HepG2 (cell line): ENCODE measurements at regions not wholly inside any gene's neighbourhood (a gene's known extent, or its start where the extent isn't known, plus 50 kb on each side); places are given as distances from the start of the nearest gene placed in this dataset.

ENCODE experiments used
- ATAC-seq: fragments of 200-7000 bp; cut with Tn5 transposase; 3 replicates; pipeline ENCODE4 v1.9.1; 2020; ENCODE audit warnings: mild to moderate bottlenecking, moderate library complexity
- BruUV-seq: library from RNA; stranded (reverse); fragments of 400-500 nt; replicated peaks from 2 replicates; lab custom pipeline; 2021; lab: Mats Ljungman, UMichigan
- CTCF ChIA-PET: fragments of 300-600 bp; formaldehyde crosslinking; extraction: SDS; loops from one replicate; lab custom pipeline; 2021; ENCODE audit warnings: low total read pairs, inconsistent platforms, low intra/inter-chr PET ratio; lab: Yijun Ruan, JAX
- POLR2A ChIA-PET: fragments of 350-600 bp; sonication (Branson Sonifier 250); formaldehyde crosslinking; loops from one replicate; lab custom pipeline; 2020; ENCODE audit warnings: antibody characterized with exemption, inconsistent platforms; lab: Yijun Ruan, JAX
- DNase-seq: peaks from one replicate; pipeline ENCODE4 v3.0.0-alpha.2; 2015; ENCODE audit warnings: low spot score
- FAIRE-seq: peaks from 3 replicates; lab custom pipeline; 2011; peaks lifted over from hg19 to GRCh38; lab: Jason Lieb, UNC
- H2AFZ ChIP-seq: one replicate; pipeline ENCODE4 v1.6.1; 2011; ENCODE audit warnings: low read length, inconsistent platforms
- H3K27ac ChIP-seq: fragments of 300-600 bp; 3 replicates; pipeline ENCODE4 v1.8.0; 2011; ENCODE audit warnings: mixed run types, mild to moderate bottlenecking, mixed read lengths, low read length, inconsistent platforms; ENCODE audit not compliant: insufficient read depth; ENCODE audit errors: extremely low read length
- H3K27me3 ChIP-seq, 2 experiments: fragments of 200-600 bp in 1 of 2; 2 replicates in 1 of 2; 3 replicates in 1 of 2; pipeline versions ENCODE4 v1.6.0 to v1.8.0; 2011; ENCODE audit warnings: low read length in 2 of 2, mild to moderate bottlenecking in 2 of 2, moderate library complexity in 2 of 2, inconsistent platforms in 1 of 2; ENCODE audit not compliant: insufficient read depth in 2 of 2, control insufficient read depth in 1 of 2
- H3K36me3 ChIP-seq, 2 experiments: fragments of 200-600 bp in 1 of 2; replicated peaks in 1 of 2; 2 replicates in 1 of 2; 3 replicates in 1 of 2; pipeline versions ENCODE4 v1.5.1 to v1.8.0; 2011; ENCODE audit warnings: low read length in 2 of 2, inconsistent platforms in 1 of 2; ENCODE audit not compliant: insufficient read depth in 2 of 2, control insufficient read depth in 1 of 2
- H3K4me1 ChIP-seq: 2 replicates; pipeline ENCODE4 v1.5.1; 2012; ENCODE audit warnings: low read length, inconsistent platforms; ENCODE audit not compliant: insufficient read depth
- H3K4me2 ChIP-seq: 2 replicates; pipeline ENCODE4 v1.6.0; 2011; ENCODE audit warnings: low read depth, low read length, inconsistent platforms
- H3K4me3 ChIP-seq, 3 experiments: fragments of 200-600 bp in 1 of 3; sonication (generic), shearing (Covaris generic) in 1 of 3; replicated peaks in 1 of 3; 2 replicates each; pipeline ENCODE4 v1.5.1; 2011 to 2016; ENCODE audit warnings: low read length in 3 of 3, inconsistent platforms in 2 of 3, low read depth in 2 of 3, mild to moderate bottlenecking in 2 of 3, control low read depth in 1 of 3, mixed read lengths in 1 of 3; ENCODE audit not compliant: insufficient read depth in 1 of 3
- H3K79me2 ChIP-seq: one replicate; pipeline ENCODE4 v1.6.1; 2011; ENCODE audit warnings: low read length, inconsistent platforms; ENCODE audit not compliant: insufficient read depth
- H3K9ac ChIP-seq: 2 replicates; pipeline ENCODE4 v1.6.0; 2011; ENCODE audit warnings: mild to moderate bottlenecking, low read depth, low read length, inconsistent platforms; ENCODE audit not compliant: insufficient read depth
- H3K9me3 ChIP-seq: 2 replicates; pipeline ENCODE4 v1.5.1; 2012; ENCODE audit warnings: mild to moderate bottlenecking, low read length
- H4K20me1 ChIP-seq: 2 replicates; pipeline ENCODE4 v1.6.0; 2011; ENCODE audit warnings: inconsistent platforms, mild to moderate bottlenecking, low read length, moderate library complexity; ENCODE audit not compliant: insufficient read depth
- DR1 ChIP-seq: sonication (generic); formaldehyde crosslinking; IDR thresholded peaks from 2 replicates; pipeline ENCODE4 v1.8.0; 2021; ENCODE audit warnings: mild to moderate bottlenecking, missing genetic modification reagents, inconsistent platforms
- MZF1 ChIP-seq: sonication (generic); formaldehyde crosslinking; IDR thresholded peaks from 2 replicates; pipeline ENCODE4 v1.8.1; 2023; ENCODE audit warnings: mild to moderate bottlenecking, missing genetic modification reagents, borderline replicate concordance
- SMC3 ChIP-seq: IDR thresholded peaks from 2 replicates; pipeline ENCODE4 v1.6.1; 2011; ENCODE audit warnings: low read length, improper control_type of control experiment
- SOX6 ChIP-seq, 2 experiments: fragments of 450-650 bp in 1 of 2; sonication (generic) in 1 of 2; formaldehyde crosslinking in 1 of 2; IDR thresholded peaks; 2 replicates each; pipeline versions ENCODE4 v1.4.0 to v1.6.1; 2017 to 2020; ENCODE audit warnings: antibody characterized with exemption in 1 of 2, mild to moderate bottlenecking in 1 of 2, missing genetic modification reagents in 1 of 2
- STAG1 ChIP-seq: sonication (generic); formaldehyde crosslinking; IDR thresholded peaks from 2 replicates; pipeline ENCODE4 v1.4.0; 2020; ENCODE audit warnings: missing genetic modification reagents
- WGBS: methylation state at CpG from one replicate; pipeline ENCODE4 v1.1.6; 2017; ENCODE audit warnings: low lambda C conversion rate; 5-methylcytosine and 5-hydroxymethylcytosine counted together
- in situ Hi-C: cut with HindIII; loops from 2 replicates; pipeline ENCODE4 v1.10.0; 2017; ENCODE audit warnings: low pct_unique_long_range_greater_than_20kb; ENCODE audit not compliant: extremely low pct_ligation_motif_present
- intact Hi-C: fragments of 100-400 bp; cut with micrococcal nuclease; formaldehyde crosslinking; loops from one replicate; pipeline ENCODE4 v1.10.0; 2022; ENCODE audit not compliant: unreplicated experiment
- TF ChIP-seq, protein P1 (sequence below): sonication (generic); formaldehyde crosslinking; IDR thresholded peaks from 2 replicates; pipeline ENCODE4 v1.9.0; 2021; ENCODE audit warnings: missing genetic modification reagents, borderline replicate concordance
- TF ChIP-seq, protein P2 (sequence below): sonication (generic); formaldehyde crosslinking; IDR thresholded peaks from 2 replicates; pipeline ENCODE4 v1.5.1; 2020; ENCODE audit warnings: missing genetic modification reagents, mild to moderate bottlenecking, borderline replicate concordance
- TF ChIP-seq, protein P3 (sequence below): sonication (generic); formaldehyde crosslinking; IDR thresholded peaks from 2 replicates; pipeline ENCODE4 v1.5.0; 2020; ENCODE audit warnings: mild to moderate bottlenecking, missing genetic modification reagents, moderate library complexity

DNA sequence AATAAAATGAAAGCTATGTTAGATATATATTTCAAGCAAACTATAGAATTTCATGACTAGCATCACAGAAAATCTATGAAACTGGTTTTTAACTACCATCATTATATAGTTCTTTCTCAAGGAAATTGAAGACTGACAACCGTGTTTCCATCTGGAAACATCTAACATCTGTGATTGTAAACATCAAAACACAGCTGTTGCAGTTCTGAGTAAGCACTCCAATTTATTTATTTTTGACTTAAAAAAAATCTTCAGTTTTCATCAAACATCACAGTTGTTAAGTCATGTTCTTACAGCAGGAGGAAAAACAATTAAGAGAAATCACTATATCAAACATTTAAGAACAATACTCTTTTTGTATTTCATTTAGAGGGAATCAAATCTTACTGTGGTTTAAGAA lies 1653.0 kb upstream of the MIR17HG start (continued):
- no peak for TF ChIP-seq DR1 (CRISPR knock-in tag)
- TF ChIP-seq MZF1 (CRISPR knock-in tag): no peak

DNA sequence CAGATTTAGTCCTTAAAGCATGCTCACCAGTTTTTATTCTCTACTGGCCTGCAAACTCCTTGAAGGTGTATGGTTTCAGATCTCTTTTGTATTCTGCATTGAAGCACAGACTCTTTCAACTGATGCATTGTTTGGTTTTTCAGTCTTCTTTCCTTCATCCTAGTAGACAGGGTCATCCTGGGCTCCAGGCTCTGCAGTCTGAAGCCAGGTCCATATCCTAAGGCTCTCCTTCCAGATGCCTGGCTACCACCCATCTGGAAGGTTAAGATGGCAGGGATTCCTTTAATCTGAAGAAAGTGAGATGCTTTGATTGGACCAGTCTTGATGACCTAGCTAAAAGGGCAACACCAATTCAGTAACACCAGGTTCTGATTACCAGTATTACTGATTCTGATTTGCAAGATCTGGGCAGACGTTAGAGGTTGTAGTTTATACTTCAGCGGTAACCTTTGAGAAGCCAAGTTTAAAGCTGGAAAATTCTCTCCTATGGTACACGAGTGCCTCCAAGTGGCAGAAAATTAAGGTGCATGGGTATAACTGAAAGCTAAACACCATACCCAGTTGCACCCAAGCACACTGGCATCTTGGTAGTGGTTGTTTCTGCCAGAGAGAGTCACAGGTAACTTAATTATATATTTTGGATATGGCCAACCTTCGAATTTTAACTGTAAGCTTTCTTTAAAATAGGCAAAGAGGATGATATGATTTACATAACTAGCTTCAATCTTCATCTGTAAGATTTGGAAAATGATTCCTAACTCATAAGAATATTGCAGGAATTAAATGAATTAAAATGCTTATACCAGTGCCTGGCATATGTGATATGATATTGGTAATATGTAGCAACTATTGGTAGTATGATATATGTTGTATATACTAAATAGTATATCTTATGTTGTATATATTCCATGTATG lies 1651.9 kb upstream of the MIR17HG start:
- no peaks in the 10 kb centered on the region for H3K4me1 ChIP-seq
- no peaks in the 10 kb centered on the region for H3K27me3 ChIP-seq
- in situ Hi-C loops: no loop called here
- POLR2A ChIA-PET: no interaction called here
- no peak overlapping the region for H3K27ac ChIP-seq
- TF ChIP-seq, protein P1, sequence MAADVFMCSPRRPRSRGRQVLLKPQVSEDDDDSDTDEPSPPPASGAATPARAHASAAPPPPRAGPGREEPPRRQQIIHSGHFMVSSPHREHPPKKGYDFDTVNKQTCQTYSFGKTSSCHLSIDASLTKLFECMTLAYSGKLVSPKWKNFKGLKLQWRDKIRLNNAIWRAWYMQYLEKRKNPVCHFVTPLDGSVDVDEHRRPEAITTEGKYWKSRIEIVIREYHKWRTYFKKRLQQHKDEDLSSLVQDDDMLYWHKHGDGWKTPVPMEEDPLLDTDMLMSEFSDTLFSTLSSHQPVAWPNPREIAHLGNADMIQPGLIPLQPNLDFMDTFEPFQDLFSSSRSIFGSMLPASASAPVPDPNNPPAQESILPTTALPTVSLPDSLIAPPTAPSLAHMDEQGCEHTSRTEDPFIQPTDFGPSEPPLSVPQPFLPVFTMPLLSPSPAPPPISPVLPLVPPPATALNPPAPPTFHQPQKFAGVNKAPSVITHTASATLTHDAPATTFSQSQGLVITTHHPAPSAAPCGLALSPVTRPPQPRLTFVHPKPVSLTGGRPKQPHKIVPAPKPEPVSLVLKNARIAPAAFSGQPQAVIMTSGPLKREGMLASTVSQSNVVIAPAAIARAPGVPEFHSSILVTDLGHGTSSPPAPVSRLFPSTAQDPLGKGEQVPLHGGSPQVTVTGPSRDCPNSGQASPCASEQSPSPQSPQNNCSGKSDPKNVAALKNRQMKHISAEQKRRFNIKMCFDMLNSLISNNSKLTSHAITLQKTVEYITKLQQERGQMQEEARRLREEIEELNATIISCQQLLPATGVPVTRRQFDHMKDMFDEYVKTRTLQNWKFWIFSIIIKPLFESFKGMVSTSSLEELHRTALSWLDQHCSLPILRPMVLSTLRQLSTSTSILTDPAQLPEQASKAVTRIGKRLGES (CRISPR knock-in tag): no peak
- TF ChIP-seq SMC3: peak; percentile 54
- TF ChIP-seq, protein P2, sequence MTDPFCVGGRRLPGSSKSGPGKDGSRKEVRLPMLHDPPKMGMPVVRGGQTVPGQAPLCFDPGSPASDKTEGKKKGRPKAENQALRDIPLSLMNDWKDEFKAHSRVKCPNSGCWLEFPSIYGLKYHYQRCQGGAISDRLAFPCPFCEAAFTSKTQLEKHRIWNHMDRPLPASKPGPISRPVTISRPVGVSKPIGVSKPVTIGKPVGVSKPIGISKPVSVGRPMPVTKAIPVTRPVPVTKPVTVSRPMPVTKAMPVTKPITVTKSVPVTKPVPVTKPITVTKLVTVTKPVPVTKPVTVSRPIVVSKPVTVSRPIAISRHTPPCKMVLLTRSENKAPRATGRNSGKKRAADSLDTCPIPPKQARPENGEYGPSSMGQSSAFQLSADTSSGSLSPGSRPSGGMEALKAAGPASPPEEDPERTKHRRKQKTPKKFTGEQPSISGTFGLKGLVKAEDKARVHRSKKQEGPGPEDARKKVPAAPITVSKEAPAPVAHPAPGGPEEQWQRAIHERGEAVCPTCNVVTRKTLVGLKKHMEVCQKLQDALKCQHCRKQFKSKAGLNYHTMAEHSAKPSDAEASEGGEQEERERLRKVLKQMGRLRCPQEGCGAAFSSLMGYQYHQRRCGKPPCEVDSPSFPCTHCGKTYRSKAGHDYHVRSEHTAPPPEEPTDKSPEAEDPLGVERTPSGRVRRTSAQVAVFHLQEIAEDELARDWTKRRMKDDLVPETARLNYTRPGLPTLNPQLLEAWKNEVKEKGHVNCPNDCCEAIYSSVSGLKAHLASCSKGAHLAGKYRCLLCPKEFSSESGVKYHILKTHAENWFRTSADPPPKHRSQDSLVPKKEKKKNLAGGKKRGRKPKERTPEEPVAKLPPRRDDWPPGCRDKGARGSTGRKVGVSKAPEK (CRISPR knock-in tag): no peak
- TF ChIP-seq STAG1 (CRISPR knock-in tag): peak; percentile 86
- TF ChIP-seq SOX6 (IDR thresholded peaks at IDR 0.05): no peak
- TF ChIP-seq SOX6 (CRISPR knock-in tag; IDR thresholded peaks at IDR 0.05): no peak
- TF ChIP-seq, protein P3, sequence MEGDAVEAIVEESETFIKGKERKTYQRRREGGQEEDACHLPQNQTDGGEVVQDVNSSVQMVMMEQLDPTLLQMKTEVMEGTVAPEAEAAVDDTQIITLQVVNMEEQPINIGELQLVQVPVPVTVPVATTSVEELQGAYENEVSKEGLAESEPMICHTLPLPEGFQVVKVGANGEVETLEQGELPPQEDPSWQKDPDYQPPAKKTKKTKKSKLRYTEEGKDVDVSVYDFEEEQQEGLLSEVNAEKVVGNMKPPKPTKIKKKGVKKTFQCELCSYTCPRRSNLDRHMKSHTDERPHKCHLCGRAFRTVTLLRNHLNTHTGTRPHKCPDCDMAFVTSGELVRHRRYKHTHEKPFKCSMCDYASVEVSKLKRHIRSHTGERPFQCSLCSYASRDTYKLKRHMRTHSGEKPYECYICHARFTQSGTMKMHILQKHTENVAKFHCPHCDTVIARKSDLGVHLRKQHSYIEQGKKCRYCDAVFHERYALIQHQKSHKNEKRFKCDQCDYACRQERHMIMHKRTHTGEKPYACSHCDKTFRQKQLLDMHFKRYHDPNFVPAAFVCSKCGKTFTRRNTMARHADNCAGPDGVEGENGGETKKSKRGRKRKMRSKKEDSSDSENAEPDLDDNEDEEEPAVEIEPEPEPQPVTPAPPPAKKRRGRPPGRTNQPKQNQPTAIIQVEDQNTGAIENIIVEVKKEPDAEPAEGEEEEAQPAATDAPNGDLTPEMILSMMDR (CRISPR knock-in tag): peak; percentile 70
- DNase-seq (peak; percentile 9), FAIRE-seq (no peak), ATAC-seq (peak; percentile 77)
- no peak overlapping the region for H2AFZ ChIP-seq
- CTCF ChIA-PET: no interaction called here
- intact Hi-C loops: loop anchor here (2.0 to 10.0 kb wide), 3 partner anchors 229 to 1172 kb away; no protein-coding TSS in a partner anchor
- H3K9ac ChIP-seq: no peak overlapping the region
- BruUV-seq: no TSS peak
- no peaks in the 10 kb centered on the region for H3K79me2 ChIP-seq
- no peak overlapping the region for H3K4me2 ChIP-seq
- no peaks in the 10 kb centered on the region for H3K9me3 ChIP-seq
- WGBS: 5% methylated on average over 4 of the region's 4 CpGs
- no peak overlapping the region for H3K4me3 ChIP-seq
- no peaks in the 10 kb centered on the region for H3K36me3 ChIP-seq
- H4K20me1 ChIP-seq: no peaks in the 10 kb centered on the region
